ENCODE measurements at regions not wholly inside any gene's neighbourhood (a gene's known extent, or its start where the extent isn't known, plus 50 kb on each side); places are given as distances from the start of the nearest gene placed in this dataset.

DNA sequence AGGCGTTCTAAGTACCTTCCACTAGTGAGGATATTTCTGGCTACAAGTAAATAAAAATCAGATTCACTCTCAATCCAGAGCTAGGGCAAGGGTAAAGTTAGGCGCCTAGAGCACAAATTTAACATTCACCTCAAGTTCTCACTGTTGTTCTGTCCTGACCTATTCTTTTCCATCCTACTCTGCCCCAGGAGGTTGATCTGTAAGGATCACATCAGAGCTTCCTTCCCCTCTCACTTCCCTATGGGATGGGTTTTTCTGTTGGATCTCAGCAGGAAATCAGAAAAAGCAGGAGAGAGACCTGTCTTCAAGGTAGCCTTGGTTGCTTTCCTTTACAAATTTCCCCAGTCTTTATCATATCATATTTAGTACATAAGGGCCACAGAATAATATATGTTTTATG lies 316.7 kb downstream of the GABRG2 start:
- H3K27me3 Mint-ChIP-seq (ENCODE audit: unreplicated experiment): no peaks in the 10 kb centered on the region
- no TSS peak for BruUV-seq (replicated peaks)
- peaks cover 12% of the 10 kb centered on the region for H3K9me3 Mint-ChIP-seq (ENCODE audit: low read depth, unreplicated experiment)
- H3K4me1 Mint-ChIP-seq (ENCODE audit: low read depth, unreplicated experiment): no peaks in the 10 kb centered on the region
- DNase-seq: no peak
- H3K4me3 Mint-ChIP-seq (ENCODE audit: low read depth, unreplicated experiment): no peak overlapping the region
- intact Hi-C loops (cut with micrococcal nuclease; ENCODE audit: unreplicated experiment): no loop called here
- no peak for TF ChIP-seq CTCF (IDR thresholded peaks at IDR 0.05; ENCODE audit: unreplicated experiment)
- no peaks in the 10 kb centered on the region for H3K36me3 Mint-ChIP-seq (ENCODE audit: insufficient read depth, unreplicated experiment)
- CTCF ChIA-PET: no interaction called here
- no peak overlapping the region for H3K27ac Mint-ChIP-seq (ENCODE audit: unreplicated experiment)

- CTCF ChIA-PET: no interaction called here
- no peak overlapping the region for H3K4me3 Mint-ChIP-seq (ENCODE audit: low read depth, unreplicated experiment)
- intact Hi-C loops (cut with micrococcal nuclease; ENCODE audit: unreplicated experiment): no loop called here
- no peaks in the 10 kb centered on the region for H3K27me3 Mint-ChIP-seq (ENCODE audit: unreplicated experiment)
- no peaks in the 10 kb centered on the region for H3K4me1 Mint-ChIP-seq (ENCODE audit: low read depth, unreplicated experiment)
- H3K36me3 Mint-ChIP-seq (ENCODE audit: insufficient read depth, unreplicated experiment): no peaks in the 10 kb centered on the region
- H3K27ac Mint-ChIP-seq (ENCODE audit: unreplicated experiment): no peak overlapping the region
- H3K9me3 Mint-ChIP-seq (ENCODE audit: low read depth, unreplicated experiment): peaks cover 22% of the 10 kb centered on the region
- BruUV-seq (replicated peaks): no TSS peak
- no peak for DNase-seq
- no peak for TF ChIP-seq CTCF (IDR thresholded peaks at IDR 0.05; ENCODE audit: unreplicated experiment)
These were observed 324.3 kb downstream of the GABRG2 start for GRCh38 chr5:162391833-162392232.

DNA sequence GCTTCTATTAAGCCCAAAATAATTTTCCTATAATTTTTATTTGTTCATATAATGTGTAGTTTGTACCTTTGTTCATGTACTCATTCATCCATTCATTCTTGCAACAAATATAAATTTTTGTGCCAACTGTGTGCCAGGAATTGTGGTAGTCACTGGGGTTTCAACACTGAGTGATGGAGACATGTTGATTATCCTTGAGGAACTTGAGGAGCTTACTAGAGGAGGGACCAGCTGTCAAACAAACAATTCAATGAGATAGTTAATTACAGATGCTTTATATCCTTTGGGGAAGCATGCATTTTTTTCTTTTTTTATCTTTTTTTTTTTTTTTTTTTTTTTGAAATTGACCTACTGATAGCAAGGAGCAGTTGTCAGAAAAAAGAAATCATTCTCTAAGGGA lies 324.8 kb downstream of the GABRG2 start:
- no peak for TF ChIP-seq CTCF (IDR thresholded peaks at IDR 0.05; ENCODE audit: unreplicated experiment)
- H3K4me1 Mint-ChIP-seq (ENCODE audit: low read depth, unreplicated experiment): no peaks in the 10 kb centered on the region
- H3K4me3 Mint-ChIP-seq (ENCODE audit: low read depth, unreplicated experiment): no peak overlapping the region
- no peaks in the 10 kb centered on the region for H3K27me3 Mint-ChIP-seq (ENCODE audit: unreplicated experiment)
- no peaks in the 10 kb centered on the region for H3K36me3 Mint-ChIP-seq (ENCODE audit: insufficient read depth, unreplicated experiment)
- peaks cover 20% of the 10 kb centered on the region for H3K9me3 Mint-ChIP-seq (ENCODE audit: low read depth, unreplicated experiment)
- BruUV-seq (replicated peaks): no TSS peak
- no peak for DNase-seq
- intact Hi-C loops (cut with micrococcal nuclease; ENCODE audit: unreplicated experiment): no loop called here
- H3K27ac Mint-ChIP-seq (ENCODE audit: unreplicated experiment): no peak overlapping the region
- CTCF ChIA-PET: no interaction called here

- TF ChIP-seq CTCF (IDR thresholded peaks at IDR 0.05; ENCODE audit: unreplicated experiment): no peak
- intact Hi-C loops (cut with micrococcal nuclease; ENCODE audit: unreplicated experiment): no loop called here
- Mint-ChIP-seq H3K4me1 (ENCODE audit: low read depth, unreplicated experiment) (no peaks in the 10 kb centered on the region), H3K4me3 (ENCODE audit: low read depth, unreplicated experiment) (no peak overlapping the region), H3K27me3 (ENCODE audit: unreplicated experiment) (no peaks in the 10 kb centered on the region), H3K27ac (ENCODE audit: unreplicated experiment) (no peak overlapping the region), H3K36me3 (ENCODE audit: insufficient read depth, unreplicated experiment) (no peaks in the 10 kb centered on the region), H3K9me3 (ENCODE audit: low read depth, unreplicated experiment) (peaks cover 20% of the 10 kb centered on the region)
- no peak for DNase-seq
- CTCF ChIA-PET: no interaction called here
- BruUV-seq (replicated peaks): no TSS peak
These were observed 326.0 kb downstream of the GABRG2 start for GRCh38 chr5:162393534-162393933.

DNA sequence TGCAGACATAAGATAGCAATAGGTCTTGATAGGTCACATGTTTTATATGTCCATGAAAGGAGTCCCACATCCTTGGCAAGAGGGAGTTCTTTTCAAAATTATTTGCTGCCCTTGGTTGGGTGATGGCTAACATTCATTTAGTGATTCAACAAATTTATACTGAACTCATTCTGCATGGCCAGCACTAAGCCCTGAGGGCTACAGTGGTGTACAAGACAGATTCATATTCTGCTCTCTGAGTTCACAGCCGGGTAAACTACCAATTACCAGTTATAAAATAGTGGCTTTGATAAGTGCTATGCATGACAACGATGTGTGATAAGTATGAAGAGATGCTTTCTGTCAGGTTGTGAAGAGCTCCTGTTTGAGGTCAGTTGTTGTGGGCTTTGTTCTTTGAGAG lies 340.0 kb downstream of the GABRG2 start:
- Mint-ChIP-seq H3K9me3 (ENCODE audit: low read depth, unreplicated experiment) (peaks cover 29% of the 10 kb centered on the region), H3K4me3 (ENCODE audit: low read depth, unreplicated experiment) (no peak overlapping the region), H3K36me3 (ENCODE audit: insufficient read depth, unreplicated experiment) (no peaks in the 10 kb centered on the region), H3K4me1 (ENCODE audit: low read depth, unreplicated experiment) (no peaks in the 10 kb centered on the region), H3K27ac (ENCODE audit: unreplicated experiment) (no peak overlapping the region), H3K27me3 (ENCODE audit: unreplicated experiment) (no peaks in the 10 kb centered on the region)
- CTCF ChIA-PET: no interaction called here
- no TSS peak for BruUV-seq (replicated peaks)
- no peak for DNase-seq
- intact Hi-C loops (cut with micrococcal nuclease; ENCODE audit: unreplicated experiment): no loop called here
- no peak for TF ChIP-seq CTCF (IDR thresholded peaks at IDR 0.05; ENCODE audit: unreplicated experiment)

Data from Calu3 (cell line).